ENCODE measurements at regions not wholly inside any gene's neighbourhood (a gene's known extent, or its start where the extent isn't known, plus 50 kb on each side); places are given as distances from the start of the nearest gene placed in this dataset.
"Not testable (repeated sequence)": the region's sequence is repeated elsewhere in the genome, so short reads cannot be mapped to it uniquely, and the experiment has no call there.

DNA sequence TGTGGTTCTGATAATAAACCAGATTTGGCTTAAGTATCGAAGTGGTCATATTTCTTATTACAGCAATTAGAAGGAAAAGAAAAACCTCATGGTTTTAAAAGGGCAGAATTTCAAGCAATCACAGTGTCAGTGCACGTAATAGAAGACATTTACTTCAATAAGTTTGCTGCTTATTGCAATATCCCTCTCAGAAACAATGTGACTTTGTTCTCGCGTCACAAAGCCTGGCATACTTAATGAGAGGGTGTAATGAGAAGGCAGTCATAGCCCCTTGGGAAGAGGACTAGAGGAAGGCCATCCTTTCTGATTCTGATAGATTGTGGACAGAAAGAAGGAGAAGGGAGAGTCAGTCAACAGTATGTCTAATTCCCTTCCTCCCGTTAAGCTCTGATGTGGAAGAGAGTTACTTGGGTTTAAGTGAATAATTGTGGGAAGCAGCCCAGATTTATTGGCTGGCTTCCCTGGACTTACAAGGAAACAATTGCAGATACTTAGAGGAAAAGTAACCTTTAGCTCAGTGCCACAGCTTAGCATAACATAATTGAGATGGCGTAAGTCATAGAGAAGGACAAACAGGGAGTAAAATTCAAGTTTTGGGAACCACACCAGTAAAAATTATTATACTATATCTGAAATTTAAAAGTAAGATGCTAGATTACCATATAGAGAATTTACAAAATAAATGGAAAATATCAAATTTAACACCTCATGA is 738.2 kb downstream of the PRIM2 start:
- H3K27ac Mint-ChIP-seq; H3K4me3 Mint-ChIP-seq; ATAC-seq; H3K27me3 Mint-ChIP-seq; H3K36me3 Mint-ChIP-seq (ENCODE audit: low read depth); H3K4me1 Mint-ChIP-seq; DNase-seq: not testable (repeated sequence)
- H3K9me3 Mint-ChIP-seq = peaks cover 19% of the 10 kb centered on the region

DNA sequence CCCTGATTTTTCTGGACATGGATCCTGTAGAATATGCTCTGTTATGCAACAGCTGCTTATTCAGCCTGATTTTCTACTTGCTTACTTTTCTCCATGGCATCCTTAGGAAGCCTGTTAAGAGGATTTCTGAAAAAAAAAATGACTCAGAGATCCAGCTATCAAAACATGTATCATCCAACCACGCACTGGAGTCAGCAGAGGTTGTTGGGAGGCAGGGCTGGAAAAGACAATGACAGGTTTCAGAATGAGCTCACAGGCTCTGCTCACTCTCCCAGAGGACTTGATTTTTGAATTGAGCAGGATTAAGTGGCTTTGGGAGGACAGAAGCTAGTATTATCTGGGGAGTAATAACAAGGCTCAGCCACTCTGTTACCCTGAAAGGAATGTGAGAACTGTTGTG is 742.3 kb downstream of the PRIM2 start:
- DNase-seq; H3K36me3 Mint-ChIP-seq (ENCODE audit: low read depth); H3K9me3 Mint-ChIP-seq; ATAC-seq; H3K27ac Mint-ChIP-seq; H3K27me3 Mint-ChIP-seq; H3K4me3 Mint-ChIP-seq; H3K4me1 Mint-ChIP-seq: not testable (repeated sequence)

DNA sequence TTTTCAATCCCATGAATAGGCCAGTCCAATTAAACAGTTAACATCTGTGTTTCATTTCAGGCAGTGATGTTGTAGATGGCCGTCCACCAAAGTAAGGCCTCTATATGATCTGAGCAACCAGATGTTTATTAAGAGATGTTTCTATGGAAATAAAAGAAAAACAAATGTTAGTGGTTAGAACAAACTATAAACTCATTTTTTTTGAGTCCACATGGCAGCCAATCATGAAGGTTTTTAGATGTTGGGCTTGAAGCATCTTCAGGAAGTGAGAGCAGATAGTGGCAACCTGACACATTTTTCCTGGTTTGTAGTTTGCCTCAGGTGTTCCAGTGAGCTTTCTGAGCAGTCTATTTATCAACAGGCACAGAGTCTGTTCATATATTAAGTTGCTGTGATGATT is 746.1 kb downstream of the PRIM2 start:
- not testable (repeated sequence) for H3K27me3 Mint-ChIP-seq; H3K4me1 Mint-ChIP-seq; H3K36me3 Mint-ChIP-seq (ENCODE audit: low read depth); DNase-seq; H3K27ac Mint-ChIP-seq; H3K4me3 Mint-ChIP-seq; ATAC-seq; H3K9me3 Mint-ChIP-seq

DNA sequence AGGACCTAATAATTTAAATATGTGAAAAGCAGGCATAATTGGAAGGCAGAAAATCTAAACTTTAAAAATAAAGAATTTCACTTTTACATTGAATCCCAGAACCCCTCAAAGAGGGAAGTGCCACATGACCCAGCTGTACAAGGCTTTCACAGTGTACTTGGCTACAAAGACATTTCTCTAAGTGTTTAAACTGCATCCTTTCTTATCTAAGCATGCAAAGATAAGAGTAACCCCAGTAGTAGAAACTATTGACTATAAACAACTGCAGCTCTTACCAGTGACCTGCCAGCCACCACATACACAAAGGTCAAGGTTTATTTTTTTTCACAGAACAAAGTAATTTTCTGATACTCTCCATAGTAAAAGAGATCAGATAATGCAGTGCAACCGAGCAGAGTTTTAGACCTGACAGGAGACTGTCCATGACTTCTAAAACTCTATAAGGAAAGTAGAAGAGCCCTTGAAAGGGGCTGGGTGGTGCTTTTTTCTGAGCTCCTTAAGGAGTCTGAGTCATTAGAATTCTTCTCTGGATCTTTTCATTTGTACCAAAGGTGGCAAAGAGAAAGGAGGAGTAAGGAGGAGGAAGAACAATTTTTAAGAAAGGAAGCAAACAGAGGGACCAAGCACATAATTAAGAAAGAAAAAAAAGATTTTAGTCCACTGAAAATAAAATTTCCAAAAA is 750.6 kb downstream of the PRIM2 start:
- H3K36me3 Mint-ChIP-seq (ENCODE audit: low read depth); ATAC-seq; H3K27ac Mint-ChIP-seq; H3K4me3 Mint-ChIP-seq; H3K27me3 Mint-ChIP-seq; H3K4me1 Mint-ChIP-seq; DNase-seq; H3K9me3 Mint-ChIP-seq: not testable (repeated sequence)

DNA sequence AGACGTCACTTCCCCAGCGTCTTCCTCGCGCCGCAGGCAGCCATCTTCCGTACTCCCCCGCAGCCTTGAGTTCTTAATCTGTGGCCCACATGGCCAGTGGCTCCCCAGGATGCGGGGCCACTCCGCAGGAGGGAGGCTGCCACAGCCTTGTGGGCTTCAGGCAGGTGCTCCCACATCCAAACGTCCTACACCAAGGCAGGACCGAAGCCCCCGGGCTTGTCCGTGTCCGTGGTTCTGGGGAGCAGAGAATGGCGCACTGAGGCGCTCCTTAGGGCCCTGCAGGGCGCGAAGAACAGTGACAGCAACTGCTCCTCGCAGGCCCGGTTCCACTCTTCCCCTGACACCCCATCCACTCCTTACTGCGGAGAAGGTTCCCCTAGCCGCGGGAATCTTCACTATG is 755.8 kb downstream of the PRIM2 start:
- no peak overlapping the region for H3K4me3 Mint-ChIP-seq
- ATAC-seq (no peak), DNase-seq (no peak)

GRCh38 chr6:58090067-58090466 is 772.6 kb downstream of the PRIM2 start:
- not testable (repeated sequence) for H3K36me3 Mint-ChIP-seq (ENCODE audit: low read depth); H3K4me3 Mint-ChIP-seq; H3K27me3 Mint-ChIP-seq; DNase-seq; H3K4me1 Mint-ChIP-seq; H3K27ac Mint-ChIP-seq; ATAC-seq; H3K9me3 Mint-ChIP-seq

More for the DNA sequence above, 755.8 kb downstream of the PRIM2 start:
- Mint-ChIP-seq H3K36me3 (ENCODE audit: low read depth) (no peaks in the 10 kb centered on the region), H3K27me3 (no peaks in the 10 kb centered on the region), H3K9me3 (no peaks in the 10 kb centered on the region), H3K4me1 (no peaks in the 10 kb centered on the region), H3K27ac (no peak overlapping the region)

DNA sequence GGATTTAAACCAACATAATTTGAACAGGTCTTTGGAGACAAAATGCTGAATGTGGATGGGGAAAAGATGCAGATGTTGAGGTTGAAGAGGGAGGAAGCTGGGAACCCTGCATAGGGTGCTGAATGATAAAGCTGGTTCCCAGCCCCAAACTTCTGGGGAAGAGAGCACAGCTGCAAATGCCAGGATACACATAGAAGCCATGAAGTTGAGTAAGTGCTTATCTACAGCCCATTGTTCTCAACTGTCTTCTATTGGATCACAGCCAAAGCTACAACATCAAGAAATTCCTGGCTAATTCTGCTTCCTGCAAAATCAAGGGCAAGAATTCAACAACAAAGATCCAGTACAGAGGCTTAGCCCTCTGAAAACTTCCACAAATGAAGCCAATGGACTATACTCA is 779.8 kb downstream of the PRIM2 start:
- ATAC-seq; DNase-seq; H3K36me3 Mint-ChIP-seq (ENCODE audit: low read depth); H3K9me3 Mint-ChIP-seq; H3K27ac Mint-ChIP-seq; H3K27me3 Mint-ChIP-seq; H3K4me1 Mint-ChIP-seq; H3K4me3 Mint-ChIP-seq: not testable (repeated sequence)

- DNase-seq (no peak), ATAC-seq (no peak)
- H3K36me3 Mint-ChIP-seq (ENCODE audit: low read depth) = no peaks in the 10 kb centered on the region
- H3K9me3 Mint-ChIP-seq = no peaks in the 10 kb centered on the region
- no peaks in the 10 kb centered on the region for H3K27me3 Mint-ChIP-seq
- H3K4me3 Mint-ChIP-seq = no peak overlapping the region
- H3K27ac Mint-ChIP-seq = no peak overlapping the region
- H3K4me1 Mint-ChIP-seq = no peaks in the 10 kb centered on the region
Measured at GRCh38 chr6:58113960-58114359, 796.5 kb downstream of the PRIM2 start.

GRCh38 chr6:58117162-58117561 is 799.7 kb downstream of the PRIM2 start:
- not testable (repeated sequence) for H3K9me3 Mint-ChIP-seq; H3K4me1 Mint-ChIP-seq; H3K4me3 Mint-ChIP-seq; H3K36me3 Mint-ChIP-seq (ENCODE audit: low read depth); ATAC-seq; H3K27ac Mint-ChIP-seq; DNase-seq; H3K27me3 Mint-ChIP-seq

- not testable (repeated sequence) for ATAC-seq; H3K4me1 Mint-ChIP-seq; H3K27me3 Mint-ChIP-seq; DNase-seq; H3K36me3 Mint-ChIP-seq (ENCODE audit: low read depth); H3K27ac Mint-ChIP-seq; H3K9me3 Mint-ChIP-seq; H3K4me3 Mint-ChIP-seq
Measured at GRCh38 chr6:58121616-58122015, 804.2 kb downstream of the PRIM2 start.

GRCh38 chr6:58123770-58124169 is 806.3 kb downstream of the PRIM2 start:
- H3K27me3 Mint-ChIP-seq; H3K27ac Mint-ChIP-seq; H3K4me1 Mint-ChIP-seq; H3K9me3 Mint-ChIP-seq; H3K36me3 Mint-ChIP-seq (ENCODE audit: low read depth); DNase-seq; ATAC-seq; H3K4me3 Mint-ChIP-seq: not testable (repeated sequence)

GRCh38 chr6:58128549-58128948 is 811.1 kb downstream of the PRIM2 start:
- not testable (repeated sequence) for H3K4me3 Mint-ChIP-seq; H3K27ac Mint-ChIP-seq; DNase-seq; ATAC-seq; H3K4me1 Mint-ChIP-seq; H3K27me3 Mint-ChIP-seq; H3K36me3 Mint-ChIP-seq (ENCODE audit: low read depth)
- H3K9me3 Mint-ChIP-seq = peaks cover 12% of the 10 kb centered on the region

- not testable (repeated sequence) for ATAC-seq; DNase-seq; H3K4me3 Mint-ChIP-seq; H3K27ac Mint-ChIP-seq; H3K36me3 Mint-ChIP-seq (ENCODE audit: low read depth); H3K27me3 Mint-ChIP-seq; H3K9me3 Mint-ChIP-seq; H3K4me1 Mint-ChIP-seq
Measured at GRCh38 chr6:58129098-58129497, 811.7 kb downstream of the PRIM2 start.

DNA sequence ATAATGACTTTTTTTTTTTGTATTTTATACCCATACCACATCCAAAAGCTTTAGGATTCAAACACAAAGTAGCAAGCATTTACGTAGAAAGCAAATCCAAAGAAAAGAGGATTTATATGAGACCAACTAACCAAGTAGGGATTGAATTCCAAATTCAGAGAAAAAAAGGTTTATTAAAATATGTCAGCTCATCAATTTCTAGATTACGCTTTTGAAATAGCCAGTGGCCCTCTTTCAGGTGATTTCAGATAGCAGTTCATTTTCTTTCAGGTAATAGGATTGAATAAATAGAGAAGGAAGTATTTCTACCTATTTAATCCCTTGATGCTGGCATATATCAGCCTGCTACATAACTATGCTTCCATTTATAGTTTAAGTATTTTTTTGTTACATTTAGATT is 822.3 kb downstream of the PRIM2 start:
- H3K4me3 Mint-ChIP-seq; DNase-seq; H3K4me1 Mint-ChIP-seq; ATAC-seq; H3K36me3 Mint-ChIP-seq (ENCODE audit: low read depth); H3K9me3 Mint-ChIP-seq; H3K27me3 Mint-ChIP-seq; H3K27ac Mint-ChIP-seq: not testable (repeated sequence)

- H3K4me3 Mint-ChIP-seq, H3K9me3 Mint-ChIP-seq, H3K27ac Mint-ChIP-seq: not testable (repeated sequence)
Measured at GRCh38 chr6:58171025-58171424, 853.6 kb downstream of the PRIM2 start.

More at GRCh38 chr6:58171025-58171424, 853.6 kb downstream of the PRIM2 start:
- not testable (repeated sequence) for H3K36me3 Mint-ChIP-seq (ENCODE audit: low read depth); H3K4me1 Mint-ChIP-seq; H3K27me3 Mint-ChIP-seq; DNase-seq; ATAC-seq

Data from activated naive CD8-positive, alpha-beta T cell treated with anti-CD3 and anti-CD28 coated beads, Interleukin-2, amount 50 U/mL, for 24 hours (primary cell).